ENCODE measurements at regions not wholly inside any gene's neighbourhood (a gene's known extent, or its start where the extent isn't known, plus 50 kb on each side); places are given as distances from the start of the nearest gene placed in this dataset.

GRCh38 chr17:65360961-65361552 lies 200.4 kb downstream of the AXIN2 start:
- Histone ChIP-seq H2AFZ (no peak overlapping the region), H3K27ac (ENCODE audit: low read depth) (no peak overlapping the region), H3K9me2 (ENCODE audit: insufficient read depth) (no peaks in the 10 kb centered on the region), H3K4me2 (no peak overlapping the region), H3K4me3 (no peak overlapping the region), H4K20me1 (replicated peaks; ENCODE audit: insufficient read depth) (no peaks in the 10 kb centered on the region), H3K27me3 (ENCODE audit: insufficient read depth) (no peaks in the 10 kb centered on the region), H3K4me1 (ENCODE audit: insufficient read depth) (no peaks in the 10 kb centered on the region), H3K79me2 (replicated peaks; ENCODE audit: insufficient read depth) (no peaks in the 10 kb centered on the region), H3K36me3 (ENCODE audit: insufficient read depth) (no peaks in the 10 kb centered on the region), H3F3A (replicated peaks; ENCODE audit: low read depth) (no peaks in the 10 kb centered on the region)
- Mint-ChIP-seq H3K36me3 (ENCODE audit: low read depth) (no peaks in the 10 kb centered on the region), H3K9me3 (0 out of 3 replicates have a peak, but pooled peaks cover 3% of the 10 kb centered on the region), H3K27ac (no peak overlapping the region), H3K27me3 (ENCODE audit: insufficient read depth, low read depth, poor library complexity) (peaks cover 6% of the 10 kb centered on the region), H3K4me1 (no peaks in the 10 kb centered on the region), H3K4me3 (no peak overlapping the region)
- TF ChIP-seq NANOG (IDR thresholded peaks at IDR 0.05; ENCODE audit: borderline replicate concordance) (no peak), EZH2 (IDR thresholded peaks at IDR 0.05; ENCODE audit: low read depth, unreplicated experiment) (no peak), JUNB (IDR thresholded peaks at IDR 0.05; ENCODE audit: unreplicated experiment) (no peak), STAT1 (IDR thresholded peaks at IDR 0.05; ENCODE audit: unreplicated experiment) (no peak), CTCF (conservative IDR thresholded peaks at IDR 0.05; ENCODE audit: low read depth in 2 of 2) (no peak), EZH2phosphoT487 (IDR thresholded peaks at IDR 0.05; ENCODE audit: unreplicated experiment) (no peak), POLR2AphosphoS5 (IDR thresholded peaks at IDR 0.05; ENCODE audit: low read depth) (no peak)
- ATAC-seq (no peak), DNase-seq (ENCODE audit: low spot score) (no peak)

GRCh38 chr17:65359016-65359415 lies 202.4 kb downstream of the AXIN2 start:
- no peaks in the 10 kb centered on the region for H3K27me3 Mint-ChIP-seq (ENCODE audit: insufficient read depth, low read depth, poor library complexity)
- no peaks in the 10 kb centered on the region for H3K27me3 ChIP-seq (ENCODE audit: insufficient read depth)
- H3K9me3 Mint-ChIP-seq = no peaks in the 10 kb centered on the region
- H3K4me1 Mint-ChIP-seq = no peaks in the 10 kb centered on the region
- no peaks in the 10 kb centered on the region for H3K36me3 Mint-ChIP-seq (ENCODE audit: low read depth)
- H3K27ac Mint-ChIP-seq = no peak overlapping the region
- ATAC-seq (no peak), DNase-seq (ENCODE audit: low spot score) (no peak)
- H3K36me3 ChIP-seq (ENCODE audit: insufficient read depth) = no peaks in the 10 kb centered on the region
- H4K20me1 ChIP-seq (replicated peaks; ENCODE audit: insufficient read depth) = no peaks in the 10 kb centered on the region
- H3K4me3 Mint-ChIP-seq = no peak overlapping the region
- H3K4me3 ChIP-seq = no peak overlapping the region
- no peak overlapping the region for H2AFZ ChIP-seq
- no peak overlapping the region for H3K27ac ChIP-seq (ENCODE audit: low read depth)
- no peaks in the 10 kb centered on the region for H3K9me2 ChIP-seq (ENCODE audit: insufficient read depth)
- H3F3A ChIP-seq (replicated peaks; ENCODE audit: low read depth) = no peaks in the 10 kb centered on the region
- H3K4me1 ChIP-seq (ENCODE audit: insufficient read depth) = no peaks in the 10 kb centered on the region
- H3K4me2 ChIP-seq = no peak overlapping the region
- no peaks in the 10 kb centered on the region for H3K79me2 ChIP-seq (replicated peaks; ENCODE audit: insufficient read depth)
- TF ChIP-seq CTCF (conservative IDR thresholded peaks at IDR 0.05; ENCODE audit: low read depth in 2 of 2) = no peak
- no peak for TF ChIP-seq ZNF331 (CRISPR knock-in tag; IDR thresholded peaks at IDR 0.05; ENCODE audit: low read depth)
- TF ChIP-seq STAT1 (IDR thresholded peaks at IDR 0.05; ENCODE audit: unreplicated experiment) = no peak
- TF ChIP-seq POLR2AphosphoS5 (IDR thresholded peaks at IDR 0.05; ENCODE audit: low read depth) = no peak
- no peak for TF ChIP-seq ETS1 (IDR thresholded peaks at IDR 0.05)
- no peak for TF ChIP-seq REST (IDR thresholded peaks at IDR 0.05; ENCODE audit: unreplicated experiment)
- no peak for TF ChIP-seq JUNB (IDR thresholded peaks at IDR 0.05; ENCODE audit: unreplicated experiment)
- no peak for TF ChIP-seq EZH2phosphoT487 (IDR thresholded peaks at IDR 0.05; ENCODE audit: unreplicated experiment)
- TF ChIP-seq NANOG (IDR thresholded peaks at IDR 0.05; ENCODE audit: borderline replicate concordance) = no peak
- TF ChIP-seq CREB1 (CRISPR knock-in tag; IDR thresholded peaks at IDR 0.05; ENCODE audit: low read depth) = no peak
- no peak for TF ChIP-seq ZNF114 (CRISPR knock-in tag; IDR thresholded peaks at IDR 0.05)
